Epithelial cell of esophagus (primary cell): ENCODE measurements at regions not wholly inside any gene's neighbourhood (a gene's known extent, or its start where the extent isn't known, plus 50 kb on each side); places are given as distances from the start of the nearest gene placed in this dataset.
A peak's percentile ranks its signal among the peaks of the same experiment; 100 is the strongest.

ENCODE experiments used
- DNase-seq: peaks from one replicate; pipeline ENCODE4 v3.0.0; 2010; ENCODE audit warnings: low read depth
- H3K4me3 ChIP-seq: 2 replicates; pipeline ENCODE4 v1.5.1; 2011; ENCODE audit warnings: mild to moderate bottlenecking, low read length, control low read depth
- CTCF ChIP-seq: IDR thresholded peaks from 2 replicates; pipeline ENCODE4 v1.5.1; 2011; ENCODE audit warnings: low read depth, mild to moderate bottlenecking, low read length, control low read depth, inconsistent platforms; ENCODE audit not compliant: insufficient read depth; ENCODE audit errors: missing control alignments

GRCh38 chr18:22473366-22473765 is 55.7 kb upstream of the CTAGE1 start:
- no peak for DNase-seq
- H3K4me3 ChIP-seq: no peak overlapping the region
- TF ChIP-seq CTCF: no peak

- H3K4me3 ChIP-seq: no peak overlapping the region
- DNase-seq: no peak
- no peak for TF ChIP-seq CTCF
Observed at GRCh38 chr18:22475426-22476100, 57.8 kb upstream of the CTAGE1 start.

GRCh38 chr18:22477222-22477621 is 59.5 kb upstream of the CTAGE1 start:
- DNase-seq: no peak
- H3K4me3 ChIP-seq: no peak overlapping the region
- TF ChIP-seq CTCF: no peak

GRCh38 chr18:22482948-22483347 is 65.2 kb upstream of the CTAGE1 start:
- no peak for TF ChIP-seq CTCF
- no peak for DNase-seq
- no peak overlapping the region for H3K4me3 ChIP-seq

- no peak for DNase-seq
- TF ChIP-seq CTCF: no peak
- no peak overlapping the region for H3K4me3 ChIP-seq
Observed at GRCh38 chr18:22483407-22483806, 65.7 kb upstream of the CTAGE1 start.

- no peak for TF ChIP-seq CTCF
- DNase-seq: no peak
- no peak overlapping the region for H3K4me3 ChIP-seq
Observed at GRCh38 chr18:22484471-22484870, 66.8 kb upstream of the CTAGE1 start.

- no peak for TF ChIP-seq CTCF
- H3K4me3 ChIP-seq: no peak overlapping the region
- peak; percentile 85 for DNase-seq
Observed at GRCh38 chr18:22485808-22486244, 68.1 kb upstream of the CTAGE1 start.
